ENCODE measurements at regions not wholly inside any gene's neighbourhood (a gene's known extent, or its start where the extent isn't known, plus 50 kb on each side); places are given as distances from the start of the nearest gene placed in this dataset.

- no peaks in the 10 kb centered on the region for H3K9me3 ChIP-seq (ENCODE audit: control insufficient read depth in 2 of 3, insufficient read depth in 1 of 3, low read length in 3 of 3)
Observed at GRCh38 chr2:224109751-224110150, 70.7 kb upstream of the SERPINE2 start.

GRCh38 chr2:224106794-224107193, 67.7 kb upstream of the SERPINE2 start:
- H3K4me1 ChIP-seq (ENCODE audit: control insufficient read depth in 2 of 3, insufficient read depth in 2 of 3, low read depth in 1 of 3, low read length in 3 of 3), result no peaks in the 10 kb centered on the region
- H3K36me3 ChIP-seq (ENCODE audit: control insufficient read depth in 2 of 3, insufficient read depth in 3 of 3, low read length in 3 of 3), result no peaks in the 10 kb centered on the region
- intact Hi-C loops (cut with DNase I), result no loop called here
- DNase-seq (no peak), FAIRE-seq (no peak)
- no peaks in the 10 kb centered on the region for H3K9me3 ChIP-seq (ENCODE audit: control insufficient read depth in 2 of 3, insufficient read depth in 1 of 3, low read length in 3 of 3)
- H3K27ac ChIP-seq (ENCODE audit: low read depth in 2 of 2, low read length in 2 of 2), result no peak overlapping the region
- no peak overlapping the region for H3K4me3 ChIP-seq (ENCODE audit: low read length in 3 of 3)
- H3K27me3 ChIP-seq (ENCODE audit: control insufficient read depth, insufficient read depth, low read length), result no peaks in the 10 kb centered on the region
- TF ChIP-seq, protein P1, sequence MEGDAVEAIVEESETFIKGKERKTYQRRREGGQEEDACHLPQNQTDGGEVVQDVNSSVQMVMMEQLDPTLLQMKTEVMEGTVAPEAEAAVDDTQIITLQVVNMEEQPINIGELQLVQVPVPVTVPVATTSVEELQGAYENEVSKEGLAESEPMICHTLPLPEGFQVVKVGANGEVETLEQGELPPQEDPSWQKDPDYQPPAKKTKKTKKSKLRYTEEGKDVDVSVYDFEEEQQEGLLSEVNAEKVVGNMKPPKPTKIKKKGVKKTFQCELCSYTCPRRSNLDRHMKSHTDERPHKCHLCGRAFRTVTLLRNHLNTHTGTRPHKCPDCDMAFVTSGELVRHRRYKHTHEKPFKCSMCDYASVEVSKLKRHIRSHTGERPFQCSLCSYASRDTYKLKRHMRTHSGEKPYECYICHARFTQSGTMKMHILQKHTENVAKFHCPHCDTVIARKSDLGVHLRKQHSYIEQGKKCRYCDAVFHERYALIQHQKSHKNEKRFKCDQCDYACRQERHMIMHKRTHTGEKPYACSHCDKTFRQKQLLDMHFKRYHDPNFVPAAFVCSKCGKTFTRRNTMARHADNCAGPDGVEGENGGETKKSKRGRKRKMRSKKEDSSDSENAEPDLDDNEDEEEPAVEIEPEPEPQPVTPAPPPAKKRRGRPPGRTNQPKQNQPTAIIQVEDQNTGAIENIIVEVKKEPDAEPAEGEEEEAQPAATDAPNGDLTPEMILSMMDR (IDR thresholded peaks at IDR 0.05; ENCODE audit: borderline replicate concordance, extremely low read depth, insufficient read depth), result no peak
- H3K9ac ChIP-seq (ENCODE audit: low read length in 3 of 3), result no peak overlapping the region

More at GRCh38 chr2:224109751-224110150, 70.7 kb upstream of the SERPINE2 start:
- no peaks in the 10 kb centered on the region for H3K36me3 ChIP-seq (ENCODE audit: control insufficient read depth in 2 of 3, insufficient read depth in 3 of 3, low read length in 3 of 3)
- TF ChIP-seq, protein P1 (IDR thresholded peaks at IDR 0.05; ENCODE audit: borderline replicate concordance, extremely low read depth, insufficient read depth), result no peak
- DNase-seq, result no peak
- H3K4me3 ChIP-seq (ENCODE audit: low read length in 3 of 3), result no peak overlapping the region
- intact Hi-C loops (cut with DNase I), result no loop called here
- H3K27ac ChIP-seq (ENCODE audit: low read depth in 2 of 2, low read length in 2 of 2), result no peak overlapping the region
- FAIRE-seq, result no peak
- no peaks in the 10 kb centered on the region for H3K27me3 ChIP-seq (ENCODE audit: control insufficient read depth, insufficient read depth, low read length)
- H3K9ac ChIP-seq (ENCODE audit: low read length in 3 of 3), result no peak overlapping the region
- H3K4me1 ChIP-seq (ENCODE audit: control insufficient read depth in 2 of 3, insufficient read depth in 2 of 3, low read depth in 1 of 3, low read length in 3 of 3), result no peaks in the 10 kb centered on the region

DNA sequence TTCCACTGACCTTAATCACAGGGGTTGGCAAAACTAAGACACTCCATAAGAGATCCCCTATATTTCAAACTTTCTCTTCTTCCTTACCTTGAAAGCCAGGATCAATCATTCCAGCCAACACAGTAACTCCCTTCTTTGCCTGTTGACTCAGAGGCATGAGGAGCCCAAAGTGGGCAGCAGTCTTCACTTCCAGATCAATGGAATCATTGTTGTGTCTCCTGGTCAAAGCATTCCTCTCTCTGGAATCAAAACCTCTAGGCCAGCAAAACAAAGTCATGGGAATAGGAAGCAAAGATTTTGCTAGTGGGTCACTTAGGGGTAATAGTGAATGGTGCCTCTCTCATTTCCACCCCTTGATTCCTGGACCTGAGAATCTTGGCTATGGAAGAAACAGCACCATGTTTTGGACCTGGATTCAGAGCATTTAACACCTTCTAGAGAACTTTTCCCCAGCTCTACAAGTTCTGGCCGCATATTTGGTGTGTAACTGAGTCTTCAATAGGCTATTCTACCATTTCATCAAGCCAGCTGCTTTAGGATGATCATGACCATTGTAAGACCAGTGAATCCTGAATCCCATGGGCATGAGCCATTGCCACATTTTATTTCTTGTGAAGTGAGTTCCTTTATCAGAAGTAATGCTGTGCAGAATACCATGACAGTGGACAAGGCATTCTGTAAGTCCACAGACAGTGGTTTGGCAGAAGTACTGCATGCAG, 65.7 kb upstream of the SERPINE2 start:
- FAIRE-seq (no peak), DNase-seq (no peak)
- TF ChIP-seq, protein P1 (IDR thresholded peaks at IDR 0.05; ENCODE audit: borderline replicate concordance, extremely low read depth, insufficient read depth), result no peak
- H3K27me3 ChIP-seq (ENCODE audit: control insufficient read depth, insufficient read depth, low read length), result no peaks in the 10 kb centered on the region
- H3K4me1 ChIP-seq (ENCODE audit: control insufficient read depth in 2 of 3, insufficient read depth in 2 of 3, low read depth in 1 of 3, low read length in 3 of 3), result no peaks in the 10 kb centered on the region
- no peak overlapping the region for H3K4me3 ChIP-seq (ENCODE audit: low read length in 3 of 3)
- no peaks in the 10 kb centered on the region for H3K36me3 ChIP-seq (ENCODE audit: control insufficient read depth in 2 of 3, insufficient read depth in 3 of 3, low read length in 3 of 3)
- intact Hi-C loops (cut with DNase I), result no loop called here
- no peak overlapping the region for H3K27ac ChIP-seq (ENCODE audit: low read depth in 2 of 2, low read length in 2 of 2)
- H3K9ac ChIP-seq (ENCODE audit: low read length in 3 of 3), result no peak overlapping the region
- no peaks in the 10 kb centered on the region for H3K9me3 ChIP-seq (ENCODE audit: control insufficient read depth in 2 of 3, insufficient read depth in 1 of 3, low read length in 3 of 3)

DNA sequence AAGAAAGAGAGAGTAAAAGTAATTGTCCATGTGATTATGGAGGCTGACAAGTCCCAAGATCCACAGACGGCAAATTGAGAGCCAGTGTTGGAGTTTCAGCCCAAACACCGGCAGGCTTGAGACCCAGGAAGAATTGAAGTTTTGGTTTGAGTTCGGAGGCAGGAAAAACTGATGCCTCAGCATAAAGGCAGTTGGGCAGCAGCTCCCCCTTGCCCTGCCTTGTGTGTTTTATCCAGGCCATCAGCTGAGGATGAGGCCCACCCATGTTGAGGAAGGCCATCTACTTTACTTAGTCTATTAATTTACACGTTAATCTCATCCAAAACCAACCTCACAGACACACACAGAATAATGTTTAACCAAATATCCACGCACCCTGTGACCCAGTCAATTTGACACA, 64.6 kb upstream of the SERPINE2 start:
- intact Hi-C loops (cut with DNase I), result no loop called here
- Histone ChIP-seq H3K4me1 (ENCODE audit: control insufficient read depth in 2 of 3, insufficient read depth in 2 of 3, low read depth in 1 of 3, low read length in 3 of 3) (no peaks in the 10 kb centered on the region), H3K36me3 (ENCODE audit: control insufficient read depth in 2 of 3, insufficient read depth in 3 of 3, low read length in 3 of 3) (no peaks in the 10 kb centered on the region), H3K27ac (ENCODE audit: low read depth in 2 of 2, low read length in 2 of 2) (no peak overlapping the region), H3K9me3 (ENCODE audit: control insufficient read depth in 2 of 3, insufficient read depth in 1 of 3, low read length in 3 of 3) (no peaks in the 10 kb centered on the region), H3K9ac (ENCODE audit: low read length in 3 of 3) (no peak overlapping the region), H3K4me3 (ENCODE audit: low read length in 3 of 3) (no peak overlapping the region), H3K27me3 (ENCODE audit: control insufficient read depth, insufficient read depth, low read length) (no peaks in the 10 kb centered on the region)
- DNase-seq, result no peak
- no peak for FAIRE-seq
- TF ChIP-seq, protein P1 (IDR thresholded peaks at IDR 0.05; ENCODE audit: borderline replicate concordance, extremely low read depth, insufficient read depth), result no peak

Data from kidney (tissue), 13 donors.